HG03520 (cell line): ENCODE measurements at regions not wholly inside any gene's neighbourhood (a gene's known extent, or its start where the extent isn't known, plus 50 kb on each side); places are given as distances from the start of the nearest gene placed in this dataset.

Experiments
- ATAC-seq: cut with Tn5 transposase; IDR thresholded peaks from one replicate; pipeline ENCODE4 v1.9.1; 2021; ENCODE audit warnings: mild to moderate bottlenecking, moderate library complexity; ENCODE audit not compliant: unreplicated experiment

- no peak for ATAC-seq
These were observed 471.7 kb upstream of the HS3ST1 start for GRCh38 chr4:11900359-11900758.

GRCh38 chr4:11898796-11899195 lies 470.1 kb upstream of the HS3ST1 start:
- no peak for ATAC-seq

DNA sequence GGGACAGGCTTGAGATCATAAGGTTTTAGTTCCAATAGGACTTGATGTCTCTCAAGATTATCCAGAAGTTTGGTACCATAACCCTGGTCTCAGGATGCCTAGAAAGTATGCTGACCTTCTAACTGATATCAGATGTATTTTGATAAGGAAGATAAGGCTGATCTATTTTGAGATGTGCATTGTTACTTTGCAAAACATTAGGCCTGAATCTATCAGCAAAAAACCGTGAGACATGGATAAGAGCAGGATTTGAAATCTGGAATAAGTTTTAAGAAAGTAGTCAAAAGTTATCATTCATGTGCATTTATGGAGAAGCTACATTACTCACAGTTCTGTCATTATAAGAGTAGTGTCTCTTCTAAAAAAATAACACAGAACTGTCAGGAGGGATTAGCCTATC lies 467.1 kb upstream of the HS3ST1 start:
- no peak for ATAC-seq

GRCh38 chr4:11894977-11895376 lies 466.3 kb upstream of the HS3ST1 start:
- ATAC-seq = no peak

- ATAC-seq = no peak
These were observed 465.5 kb upstream of the HS3ST1 start for GRCh38 chr4:11894221-11894620.

GRCh38 chr4:11889099-11889498 lies 460.4 kb upstream of the HS3ST1 start:
- ATAC-seq = no peak

DNA sequence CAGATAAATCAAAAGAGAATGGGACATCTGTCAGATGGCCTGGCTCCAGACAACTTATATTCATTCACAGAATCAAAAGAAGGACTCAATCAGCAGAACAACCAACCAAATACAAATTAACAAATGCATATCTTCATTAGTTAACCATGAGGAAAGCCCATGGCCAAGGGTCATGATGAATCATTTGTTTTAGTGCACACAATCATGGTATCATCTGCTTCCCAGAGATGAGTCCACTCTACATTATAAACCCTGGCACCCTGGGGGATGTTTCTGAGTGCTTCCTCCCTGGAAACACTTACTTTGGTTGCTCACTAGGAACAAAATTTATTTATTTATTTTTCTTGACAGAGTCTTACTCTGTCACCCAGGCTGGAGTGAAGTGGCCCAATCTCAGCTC lies 453.3 kb upstream of the HS3ST1 start:
- no peak for ATAC-seq

- ATAC-seq = no peak
These were observed 452.7 kb upstream of the HS3ST1 start for GRCh38 chr4:11881364-11881763.

DNA sequence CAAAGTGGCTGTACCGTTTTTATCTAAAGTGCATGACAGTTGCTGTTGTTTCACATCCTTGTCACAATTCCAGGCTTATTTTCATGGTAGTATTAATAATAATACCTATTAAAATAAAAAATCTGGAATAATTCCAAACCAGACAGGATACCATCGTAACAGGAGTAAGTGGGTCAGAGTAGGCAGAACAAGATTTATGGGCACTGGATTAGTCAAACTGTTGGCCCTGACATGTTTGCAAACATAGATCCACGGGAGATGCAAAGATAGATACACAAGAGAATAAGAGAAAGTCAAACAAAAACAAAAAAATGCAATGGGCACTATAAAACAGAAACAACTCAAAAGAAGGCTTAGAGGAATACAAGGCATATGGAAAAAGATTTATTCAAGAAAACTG lies 449.5 kb upstream of the HS3ST1 start:
- no peak for ATAC-seq

- no peak for ATAC-seq
These were observed 447.4 kb upstream of the HS3ST1 start for GRCh38 chr4:11876104-11876503.

DNA sequence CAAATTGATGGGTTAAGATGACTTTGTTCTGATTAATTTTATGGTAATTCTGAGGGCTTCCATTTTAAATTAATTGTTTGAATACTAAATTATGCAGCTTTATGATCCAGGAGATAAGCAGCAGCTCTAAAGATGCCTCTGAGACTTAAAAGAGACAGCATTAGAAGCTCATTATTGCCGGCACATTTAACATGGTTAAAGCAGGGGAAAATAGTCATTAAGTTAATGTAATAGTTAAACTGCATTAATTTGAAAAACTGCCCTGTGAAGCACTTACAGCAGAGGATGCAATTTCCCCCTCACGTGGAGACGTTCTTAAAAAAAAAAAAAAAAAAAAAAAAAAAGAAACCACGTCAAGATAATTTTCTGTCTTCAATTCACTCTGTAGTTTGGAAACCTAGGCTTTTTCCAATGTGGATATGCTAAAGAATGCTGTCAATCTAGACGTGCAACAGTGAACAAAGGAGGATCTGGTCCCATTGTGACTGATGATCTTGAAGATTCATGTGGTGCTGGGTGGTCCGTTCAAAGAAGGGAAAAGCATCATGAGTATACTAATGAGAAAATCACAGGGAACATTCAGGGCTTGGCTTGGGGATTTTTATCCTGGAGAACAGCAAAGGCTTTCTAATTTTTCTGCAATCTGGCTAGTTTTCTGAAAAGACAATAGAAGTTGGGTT lies 440.6 kb upstream of the HS3ST1 start:
- no peak for ATAC-seq

DNA sequence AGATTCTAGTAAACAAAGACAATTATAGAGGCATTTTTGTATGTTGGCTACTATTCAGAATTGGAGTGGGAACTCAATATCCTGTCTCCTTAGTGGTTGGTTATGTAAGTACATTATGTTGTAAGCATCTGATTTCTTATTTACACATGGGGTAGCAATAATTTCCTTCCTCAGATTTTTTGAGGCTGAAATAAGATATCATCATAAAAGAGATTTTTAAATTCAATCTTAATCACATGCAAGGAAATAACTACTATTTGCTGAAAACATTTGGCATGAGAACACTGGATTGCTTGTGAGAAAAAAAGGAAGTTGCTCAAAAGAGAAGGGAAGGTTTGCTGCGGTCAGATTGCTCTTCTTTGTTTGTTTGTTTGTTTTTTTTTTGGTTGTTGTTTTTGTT lies 437.7 kb upstream of the HS3ST1 start:
- ATAC-seq = no peak

- no peak for ATAC-seq
These were observed 432.3 kb upstream of the HS3ST1 start for GRCh38 chr4:11860996-11861395.

GRCh38 chr4:11857881-11858280 lies 429.2 kb upstream of the HS3ST1 start:
- ATAC-seq = no peak

- ATAC-seq = no peak
These were observed 418.5 kb upstream of the HS3ST1 start for GRCh38 chr4:11847167-11847566.

DNA sequence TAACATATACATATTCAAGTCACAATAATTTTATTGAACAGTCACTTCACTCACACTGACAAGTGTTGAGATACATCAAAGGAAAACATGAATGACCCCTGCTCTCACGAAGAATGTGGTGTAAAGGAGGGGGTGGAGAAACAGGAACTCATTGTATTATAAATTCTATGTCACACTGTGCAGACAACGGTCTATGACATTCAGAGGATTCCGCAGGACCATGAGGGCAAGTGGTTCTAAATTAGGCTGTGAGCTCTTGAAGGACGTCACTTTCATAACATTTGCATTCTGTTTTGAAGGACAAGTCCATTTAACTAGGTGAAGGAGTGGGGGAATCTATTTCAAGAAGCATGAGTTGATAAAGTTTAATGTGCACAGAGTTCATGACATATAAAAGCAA lies 415.2 kb upstream of the HS3ST1 start:
- no peak for ATAC-seq

GRCh38 chr4:11843340-11843739 lies 414.6 kb upstream of the HS3ST1 start:
- no peak for ATAC-seq

DNA sequence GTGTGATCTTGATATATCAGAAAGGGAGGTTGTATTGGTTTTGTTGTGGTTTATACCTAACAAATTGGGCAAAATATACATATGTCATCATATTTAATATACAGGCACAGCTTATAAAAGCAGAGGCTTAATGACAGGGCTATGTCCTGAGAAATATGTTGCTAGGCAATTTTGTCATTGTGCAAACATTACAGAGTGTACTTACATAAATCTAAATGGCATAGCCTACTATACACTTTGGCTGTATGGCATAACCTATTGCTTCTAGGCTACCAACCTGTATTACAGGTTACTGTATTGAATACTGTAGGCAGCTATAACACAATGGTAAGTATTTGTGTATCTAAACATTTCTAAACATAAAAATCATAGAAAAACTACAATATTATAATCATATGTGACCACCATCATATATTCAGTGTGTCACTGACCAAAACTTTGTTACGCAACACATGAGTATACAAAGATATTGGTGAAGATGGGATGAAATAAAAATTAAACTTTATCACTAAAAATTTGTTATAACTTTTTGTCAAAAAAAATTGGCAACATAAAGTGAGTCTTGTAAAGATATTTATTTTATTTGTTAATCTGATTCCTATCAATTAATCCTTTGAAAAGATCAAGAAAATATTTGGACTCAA lies 414.0 kb upstream of the HS3ST1 start:
- no peak for ATAC-seq

DNA sequence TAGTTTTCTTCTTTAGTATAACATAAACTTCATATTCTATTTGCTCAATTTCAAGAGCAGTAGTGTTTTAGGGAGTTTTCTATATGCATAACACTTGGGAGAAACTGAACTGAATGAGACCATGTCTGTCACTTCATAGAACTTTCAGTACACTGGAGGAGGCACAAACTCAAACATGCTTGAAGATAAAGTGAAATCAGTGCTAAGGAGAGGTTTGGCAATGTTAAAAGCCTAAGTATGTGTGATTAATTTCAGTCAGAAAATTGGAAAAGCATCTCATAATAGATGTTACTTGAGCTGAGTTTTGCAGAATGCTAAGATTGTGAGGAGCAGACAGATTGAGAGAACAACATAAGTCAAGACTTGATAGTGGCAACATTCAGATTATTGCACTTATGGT lies 411.2 kb upstream of the HS3ST1 start:
- ATAC-seq = no peak

GRCh38 chr4:11831739-11832138 lies 403.0 kb upstream of the HS3ST1 start:
- no peak for ATAC-seq

GRCh38 chr4:11824566-11824965 lies 395.9 kb upstream of the HS3ST1 start:
- no peak for ATAC-seq

- no peak for ATAC-seq
These were observed 393.2 kb upstream of the HS3ST1 start for GRCh38 chr4:11821772-11822430.
